A549 (cell line): ENCODE measurements at regions not wholly inside any gene's neighbourhood (a gene's known extent, or its start where the extent isn't known, plus 50 kb on each side); places are given as distances from the start of the nearest gene placed in this dataset.
A peak's percentile ranks its signal among the peaks of the same experiment; 100 is the strongest.

Source experiments
- CTCF ChIP-seq: fragments of >200 bp; sonication (Bioruptor Twin); formaldehyde crosslinking; IDR thresholded peaks from 3 replicates; pipeline ENCODE4 v1.5.1; 2016
- EHF ChIP-seq: fragments of 250-450 bp; sonication (Bioruptor Pico); IDR thresholded peaks from 2 replicates; pipeline ENCODE4 v1.5.0; 2020; ENCODE audit warnings: mild to moderate bottlenecking
- FOSL2 ChIP-seq, 2 experiments: fragments of 450-650 bp in 1 of 2; fragments of >200 bp in 1 of 2; sonication (Bioruptor Twin) in 1 of 2; formaldehyde crosslinking; IDR thresholded peaks; 2 replicates each; pipeline versions ENCODE4 v1.5.0 to v1.6.1; 2016 to 2020; ENCODE audit warnings: mild to moderate bottlenecking in 1 of 2, moderate library complexity in 1 of 2
- GATA3 ChIP-seq: IDR thresholded peaks from 2 replicates; pipeline ENCODE4 v1.6.1; 2012; ENCODE audit warnings: borderline replicate concordance
- KDM1A ChIP-seq: fragments of 200-600 bp; sonication (generic); IDR thresholded peaks from 2 replicates; pipeline ENCODE4 v1.6.1; 2016; ENCODE audit warnings: low read depth, mild to moderate bottlenecking
- MAFK ChIP-seq: fragments of 450-650 bp; IDR thresholded peaks from 2 replicates; pipeline ENCODE4 v1.6.1; 2014; ENCODE audit not compliant: partially characterized antibody
- PBX3 ChIP-seq: IDR thresholded peaks from 2 replicates; pipeline ENCODE4 v1.6.1; 2012
- REST ChIP-seq: fragments of 200-600 bp; sonication (generic); IDR thresholded peaks from 2 replicates; pipeline ENCODE4 v1.6.1; 2016; ENCODE audit warnings: antibody characterized with exemption, mild to moderate bottlenecking, moderate library complexity
- USF2 ChIP-seq: fragments of 450-650 bp; IDR thresholded peaks from 2 replicates; pipeline ENCODE4 v1.6.1; 2014; ENCODE audit warnings: antibody characterized with exemption

DNA sequence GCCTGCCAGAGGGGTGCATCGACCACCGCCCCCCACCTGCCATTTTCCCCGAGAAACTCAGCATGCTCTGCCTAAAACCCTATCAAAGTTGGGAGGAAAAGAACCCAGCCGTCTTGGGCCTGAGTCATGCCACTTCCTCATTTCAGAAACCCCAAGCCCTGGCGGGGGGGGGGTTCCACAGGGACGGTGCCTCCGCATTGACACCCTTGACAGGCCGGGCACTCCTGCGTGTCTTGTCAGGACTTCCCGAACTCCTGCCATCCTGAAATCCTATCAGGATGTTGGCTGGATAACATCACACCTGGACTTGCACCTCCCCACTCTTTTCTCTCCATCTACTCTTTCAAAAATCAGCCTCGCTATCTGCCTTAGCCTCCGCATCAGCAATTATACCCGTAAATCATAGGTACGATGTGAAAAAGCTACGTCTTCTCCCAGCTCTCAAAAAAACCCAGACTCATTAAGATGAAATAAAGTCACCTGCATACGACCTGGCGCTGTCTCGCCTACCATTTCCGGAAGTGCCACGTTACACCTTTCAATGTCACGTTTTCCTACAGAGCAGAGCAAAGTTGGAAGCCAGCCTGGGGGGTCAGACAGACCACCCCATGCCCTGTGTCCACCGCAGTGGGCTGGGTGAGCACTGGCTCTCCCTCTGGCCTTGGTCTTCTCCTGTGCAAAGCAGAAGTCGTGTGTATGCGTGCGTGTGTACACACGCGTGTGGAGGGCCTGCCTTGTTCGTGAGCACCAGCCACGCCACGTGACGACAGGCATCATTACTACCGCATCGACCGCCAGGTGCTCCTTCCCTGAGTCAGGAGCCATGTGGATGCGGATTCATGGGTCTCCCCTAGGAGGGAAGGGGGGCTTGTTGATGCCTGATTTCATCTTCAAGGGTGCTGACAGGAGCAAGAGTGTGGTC, 96.7 kb downstream of the RFLNA start:
- TF ChIP-seq GATA3 (no peak), MAFK (peak; percentile 82), CTCF (no peak), FOSL2 (IDR thresholded peaks at IDR 0.05) (no peak), FOSL2 (CRISPR knock-in tag; IDR thresholded peaks at IDR 0.05) (peak; percentile 14), USF2 (no peak), EHF (CRISPR knock-in tag) (no peak), KDM1A (no peak), PBX3 (no peak), REST (no peak)
